Kidney (tissue), 13 donors: ENCODE measurements at regions not wholly inside any gene's neighbourhood (a gene's known extent, or its start where the extent isn't known, plus 50 kb on each side); places are given as distances from the start of the nearest gene placed in this dataset.

Experiments
- DNase-seq, 5 donors: peaks; one replicate each; pipeline ENCODE4 v3.0.0-alpha.2; 2013 to 2020
- FAIRE-seq: peaks from 2 replicates; lab custom pipeline; 2012; peaks lifted over from hg19 to GRCh38; lab: Jason Lieb, UNC
- H3K27ac ChIP-seq, 2 donors: one replicate each; pipeline ENCODE4 v1.7.0; 2013; ENCODE audit warnings: low read depth in 2 of 2, low read length in 2 of 2, inconsistent platforms in 1 of 2
- H3K27me3 ChIP-seq: one replicate; pipeline ENCODE4 v1.7.1; 2013; ENCODE audit warnings: low read length, inconsistent platforms; ENCODE audit not compliant: control insufficient read depth, insufficient read depth
- H3K36me3 ChIP-seq, 3 donors: one replicate each; pipeline versions ENCODE4 v1.7.0 to v1.7.1; 2013; ENCODE audit warnings: low read length in 3 of 3, control low read depth in 1 of 3, inconsistent platforms in 1 of 3; ENCODE audit not compliant: insufficient read depth in 3 of 3, control insufficient read depth in 2 of 3
- H3K4me1 ChIP-seq, 3 donors: one replicate each; pipeline versions ENCODE4 v1.7.0 to v1.7.1; 2013; ENCODE audit warnings: low read length in 3 of 3, inconsistent platforms in 1 of 3, low read depth in 1 of 3; ENCODE audit not compliant: control insufficient read depth in 2 of 3, insufficient read depth in 2 of 3
- H3K4me3 ChIP-seq, 3 donors: one replicate each; pipeline versions ENCODE4 v1.7.0 to v1.8.1; 2013; ENCODE audit warnings: low read length in 3 of 3, control low read depth in 1 of 3, inconsistent platforms in 1 of 3
- H3K9ac ChIP-seq, 3 donors: one replicate each; pipeline versions ENCODE4 v1.7.0 to v1.7.1; 2013; ENCODE audit warnings: low read length in 3 of 3, control low read depth in 1 of 3, inconsistent platforms in 1 of 3
- H3K9me3 ChIP-seq, 3 donors: one replicate each; pipeline versions ENCODE4 v1.7.0 to v1.7.1; 2013; ENCODE audit warnings: low read length in 3 of 3, control low read depth in 1 of 3, inconsistent platforms in 1 of 3; ENCODE audit not compliant: control insufficient read depth in 2 of 3, insufficient read depth in 1 of 3
- CTCF ChIP-seq: IDR thresholded peaks from 3 replicates; pipeline ENCODE4 v1.5.1; 2012; ENCODE audit warnings: mild to moderate bottlenecking, moderate library complexity, borderline replicate concordance; ENCODE audit not compliant: insufficient read depth; ENCODE audit errors: extremely low read depth
- intact Hi-C: fragments of 100-400 bp; cut with DNase I; formaldehyde crosslinking; loops from one replicate; pipeline ENCODE4 v1.11.1; 2022
- donor health status: control.
- donor health status: control.
- donor health status: control.
- donor health status: control.
- donor health status: control.
- donor health status: DM: yes; HTN: yes; CAD: no.
- donor health status: Normal renal cell carcinoma (clear cell type).

DNA sequence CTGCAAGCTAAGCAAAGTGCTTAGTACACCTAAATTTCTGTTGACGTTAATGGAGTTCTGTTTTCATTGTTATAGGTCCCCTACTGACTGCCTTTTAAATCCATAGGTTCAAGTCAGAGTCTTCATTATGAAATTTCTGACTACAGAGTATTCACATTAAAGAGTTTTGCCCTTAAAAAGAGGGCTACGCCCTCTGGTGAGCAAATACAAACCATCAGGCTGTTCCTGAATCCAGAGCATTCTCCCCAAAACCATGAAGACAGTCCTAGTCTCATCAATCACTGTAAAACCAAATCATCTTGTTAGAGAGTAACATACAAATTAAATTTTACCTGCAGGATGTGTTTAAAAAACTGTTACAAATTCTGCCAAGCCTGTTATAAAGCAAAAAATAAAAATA, 1091.7 kb downstream of the TDRD15 start:
- intact Hi-C loops: no loop called here
- no peak for FAIRE-seq

DNA sequence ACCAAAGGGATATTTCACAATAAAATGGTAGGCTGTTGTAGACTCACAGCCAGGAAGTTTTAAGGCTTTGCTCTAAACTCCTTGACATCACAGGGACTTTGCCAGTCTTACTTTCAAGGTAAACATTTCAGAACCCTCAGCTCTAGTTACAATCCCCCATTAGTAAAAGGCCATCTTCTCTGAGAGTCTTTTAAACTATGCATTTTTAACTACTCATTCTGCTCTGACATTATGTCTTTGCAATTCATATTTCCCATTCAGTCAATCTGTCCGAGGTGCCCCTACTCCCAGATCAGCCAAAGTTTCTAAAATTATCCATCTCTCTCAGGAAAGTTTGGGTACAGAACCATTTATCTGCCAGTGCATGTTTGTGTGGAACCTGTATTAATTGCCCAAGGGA, 1094.1 kb downstream of the TDRD15 start:
- Histone ChIP-seq H3K27me3 (no peaks in the 10 kb centered on the region), H3K9ac (no peak overlapping the region), H3K36me3 (no peaks in the 10 kb centered on the region), H3K4me1 (no peaks in the 10 kb centered on the region), H3K9me3 (no peaks in the 10 kb centered on the region), H3K27ac (no peak overlapping the region), H3K4me3 (no peak overlapping the region)
- FAIRE-seq (no peak), DNase-seq (peak in 3 of 5 donors; percentile 30 to 81 (median 56))
- TF ChIP-seq CTCF: no peak
- intact Hi-C loops: no loop called here

More for the DNA sequence above, 1091.7 kb downstream of the TDRD15 start:
- TF ChIP-seq CTCF: no peak
- Histone ChIP-seq H3K4me1 (no peaks in the 10 kb centered on the region), H3K36me3 (no peaks in the 10 kb centered on the region), H3K9ac (no peak overlapping the region), H3K27ac (no peak overlapping the region), H3K9me3 (no peaks in the 10 kb centered on the region), H3K4me3 (no peak overlapping the region), H3K27me3 (no peaks in the 10 kb centered on the region)
- DNase-seq: no peak

DNA sequence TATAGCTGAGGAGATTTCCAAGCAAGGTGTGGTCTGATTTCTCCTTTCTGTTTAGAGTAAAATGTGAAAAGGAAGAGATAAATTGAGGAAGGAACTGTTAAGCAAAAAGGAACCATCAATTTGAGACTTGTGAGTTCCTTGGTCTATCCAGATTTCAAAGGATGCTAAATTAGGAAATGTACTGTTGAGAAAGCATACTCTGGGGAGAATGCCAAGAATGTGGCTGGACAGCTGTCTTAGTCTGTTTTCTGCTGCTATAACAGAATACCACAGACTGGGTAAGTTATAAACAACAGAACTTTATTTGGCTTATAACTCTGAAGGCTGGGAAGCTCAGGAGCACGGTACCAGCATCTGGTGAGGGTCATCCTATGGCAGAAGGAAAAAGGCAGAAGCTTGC, 1097.2 kb downstream of the TDRD15 start:
- H3K27ac ChIP-seq: no peak overlapping the region

More for the DNA sequence above, 1097.2 kb downstream of the TDRD15 start:
- Histone ChIP-seq H3K9ac (no peak overlapping the region), H3K36me3 (no peaks in the 10 kb centered on the region), H3K4me3 (no peak overlapping the region), H3K4me1 (no peaks in the 10 kb centered on the region), H3K9me3 (no peaks in the 10 kb centered on the region), H3K27me3 (no peaks in the 10 kb centered on the region)
- no peak for TF ChIP-seq CTCF
- intact Hi-C loops: no loop called here
- DNase-seq: no peak
- no peak for FAIRE-seq
